Right kidney (tissue), 1 donor: ENCODE measurements at regions not wholly inside any gene's neighbourhood (a gene's known extent, or its start where the extent isn't known, plus 50 kb on each side); places are given as distances from the start of the nearest gene placed in this dataset.
"Not testable (repeated sequence)": the region's sequence is repeated elsewhere in the genome, so short reads cannot be mapped to it uniquely, and the experiment has no call there.

Experiments used
- DNase-seq: peaks from one replicate; pipeline ENCODE4 v3.0.0-alpha.2; 2016

DNA sequence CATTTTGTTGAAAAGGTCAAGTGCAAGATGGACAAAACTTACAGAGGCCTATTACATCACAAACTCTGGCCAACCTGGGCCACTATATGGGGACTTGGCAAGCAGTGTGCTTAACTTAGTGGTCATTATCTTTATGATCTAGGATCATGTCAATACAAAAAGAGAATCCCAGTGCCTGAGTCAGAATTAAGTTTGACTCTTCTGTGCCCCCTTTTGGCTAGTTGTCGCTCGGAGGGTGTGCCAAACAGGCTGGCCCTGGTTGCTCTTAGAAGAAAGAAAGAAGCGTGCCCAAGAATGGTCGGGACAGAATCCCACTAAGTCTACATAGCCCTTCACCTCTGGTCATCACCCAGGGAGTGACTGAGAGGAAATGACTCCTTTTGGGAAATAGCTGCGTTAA, 100.1 kb downstream of the EIF4E start:
- DNase-seq, result no peak

DNA sequence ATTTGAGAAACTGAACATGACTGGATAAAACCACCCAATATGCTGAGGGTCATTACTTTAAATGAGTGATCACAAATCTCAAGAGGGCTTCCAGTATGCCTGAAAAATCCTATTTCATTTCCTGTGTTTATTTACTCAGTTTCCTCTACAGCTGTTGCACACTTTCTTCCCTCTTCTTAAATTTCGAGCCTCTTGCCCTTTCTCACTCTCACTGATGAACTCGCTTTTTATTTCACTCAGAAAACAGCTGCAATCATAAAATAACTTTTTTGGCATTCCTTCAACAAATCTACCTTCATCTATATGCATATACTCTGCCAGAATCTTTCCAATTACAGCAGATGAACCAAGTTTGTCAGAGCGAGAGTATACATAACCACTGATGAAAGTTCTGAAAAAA, 101.3 kb downstream of the EIF4E start:
- DNase-seq, result no peak

DNA sequence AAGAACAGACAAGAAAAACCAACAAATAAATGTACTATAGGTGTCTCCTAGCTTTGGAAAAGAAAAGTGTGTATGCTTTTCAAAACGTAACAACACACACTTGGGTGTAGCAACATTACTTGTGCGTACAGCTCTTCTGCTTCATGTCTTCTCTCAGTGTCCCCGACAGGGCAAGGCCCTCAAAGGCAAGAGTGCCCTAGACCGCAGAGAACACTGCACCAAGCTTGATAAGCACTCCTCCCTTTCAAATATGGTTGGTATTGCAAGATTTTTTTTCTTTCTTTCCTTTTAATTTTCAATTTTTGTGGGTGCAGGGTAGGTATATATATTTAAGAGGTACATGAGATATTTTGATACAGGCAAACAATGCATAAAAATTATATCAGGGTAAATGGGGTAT, 106.8 kb downstream of the EIF4E start:
- no peak for DNase-seq

DNA sequence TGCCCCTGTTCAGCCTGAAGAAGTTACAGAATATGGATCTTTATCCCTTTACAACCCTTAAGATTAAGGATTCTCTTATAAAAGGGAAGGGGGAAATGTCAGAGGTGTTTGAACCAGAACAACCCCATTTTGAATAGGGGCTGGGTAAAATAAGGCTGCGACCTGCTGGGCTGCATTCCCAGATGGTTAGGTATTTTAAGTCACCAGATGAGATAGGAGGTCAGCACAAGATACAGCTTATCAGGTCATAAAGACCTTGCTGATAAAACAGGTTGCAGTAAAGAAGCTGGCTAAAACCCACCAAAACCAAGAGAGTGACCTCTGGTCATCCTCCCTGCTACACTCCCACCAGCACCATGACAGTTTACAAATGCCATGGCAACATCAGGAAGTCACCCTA, 110.8 kb downstream of the EIF4E start:
- DNase-seq, result not testable (repeated sequence)

DNA sequence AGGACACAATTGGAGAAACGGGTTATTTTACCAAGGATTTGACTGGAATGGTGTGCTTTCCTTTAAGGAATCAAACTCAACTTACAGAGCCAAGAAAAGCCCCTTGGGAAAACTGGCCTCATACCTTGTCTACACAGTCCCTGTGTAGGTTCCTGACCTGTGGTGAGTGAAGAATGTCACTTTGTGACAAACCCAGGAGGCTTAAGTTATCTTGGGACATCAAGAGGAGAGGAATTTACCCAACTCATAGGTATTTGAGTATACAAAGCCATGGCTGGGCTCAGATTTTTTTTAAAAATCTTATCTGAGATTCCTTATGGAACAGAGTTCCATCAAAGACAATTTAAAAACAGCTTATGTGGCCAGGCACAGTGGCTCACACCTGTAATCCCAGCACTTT, 112.1 kb downstream of the EIF4E start:
- no peak for DNase-seq

DNA sequence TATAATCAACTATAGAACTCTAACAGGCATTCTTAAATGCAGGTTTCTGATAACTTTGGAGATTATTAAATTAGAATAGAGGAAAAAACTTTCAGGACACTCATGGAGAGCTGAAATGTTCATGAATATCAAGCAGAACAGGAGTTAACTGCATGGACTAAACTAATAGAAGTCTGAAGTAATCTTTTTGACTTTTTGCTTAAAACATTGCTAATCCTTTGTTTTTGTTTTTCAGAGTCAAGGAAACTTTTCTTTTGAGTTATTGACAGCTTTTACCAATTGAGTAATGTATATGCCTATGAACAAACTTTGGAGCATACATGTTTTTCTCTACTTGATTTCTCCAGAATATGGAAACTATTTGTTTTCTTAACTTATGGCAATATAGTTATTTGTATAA, 112.5 kb downstream of the EIF4E start:
- DNase-seq, result no peak

DNA sequence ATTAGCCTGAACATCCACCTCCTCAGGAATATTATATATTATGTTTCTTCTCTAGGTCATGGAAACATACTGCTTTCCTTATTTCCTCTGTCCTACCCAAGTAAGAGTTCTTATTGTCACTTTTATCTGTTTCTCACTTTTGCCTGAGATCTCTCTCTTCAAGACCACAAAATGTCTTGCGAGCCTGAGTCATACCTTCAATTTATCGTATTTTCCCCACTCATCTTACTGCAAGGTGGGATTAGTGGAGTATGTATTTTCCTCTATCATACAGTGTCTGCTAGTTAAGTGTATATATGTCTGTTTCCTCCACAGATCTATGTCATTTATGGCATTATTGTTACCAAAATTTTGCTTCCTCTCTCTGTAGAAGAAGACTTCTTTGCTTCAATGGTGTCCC, 124.5 kb downstream of the EIF4E start:
- DNase-seq, result no peak

DNA sequence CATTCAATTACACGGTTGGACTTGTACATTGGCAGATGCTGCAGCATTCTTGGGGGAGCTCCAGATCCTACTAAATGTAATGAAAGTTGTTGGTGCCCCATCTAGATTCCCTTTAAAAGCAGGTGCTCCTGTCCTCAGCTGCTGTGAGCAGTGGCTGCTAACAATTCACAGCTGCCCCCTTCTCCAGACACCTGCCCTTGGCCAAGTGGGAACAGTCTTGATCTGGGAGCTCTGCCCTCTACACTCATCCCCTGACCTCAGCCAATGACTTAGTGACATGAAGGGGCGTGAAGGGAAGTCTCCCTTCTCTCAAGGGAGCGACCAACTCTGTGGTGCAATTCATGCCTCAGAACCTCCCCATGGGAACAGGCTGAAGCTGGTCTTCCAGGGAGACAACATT, 125.7 kb downstream of the EIF4E start:
- DNase-seq, result no peak

DNA sequence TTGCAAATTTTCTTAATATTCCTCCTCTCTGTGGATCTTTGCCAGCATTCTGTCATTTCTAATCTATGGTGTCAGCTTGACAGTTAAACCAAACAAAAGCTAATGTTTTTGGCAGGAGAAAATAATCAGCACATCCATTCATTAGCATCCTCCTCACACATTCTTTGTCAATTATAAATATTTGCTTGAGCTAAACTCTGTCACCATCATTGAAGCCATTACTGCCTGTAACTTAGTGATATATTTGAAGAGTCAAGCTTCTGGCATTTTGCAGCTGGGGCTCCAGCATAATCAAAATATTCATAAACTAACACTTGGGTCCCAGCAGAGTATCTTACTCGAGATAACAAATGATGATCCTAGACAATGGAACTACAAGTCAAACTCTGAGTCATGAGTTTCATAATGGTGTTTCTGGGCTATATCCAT, 126.1 kb downstream of the EIF4E start:
- no peak for DNase-seq

DNA sequence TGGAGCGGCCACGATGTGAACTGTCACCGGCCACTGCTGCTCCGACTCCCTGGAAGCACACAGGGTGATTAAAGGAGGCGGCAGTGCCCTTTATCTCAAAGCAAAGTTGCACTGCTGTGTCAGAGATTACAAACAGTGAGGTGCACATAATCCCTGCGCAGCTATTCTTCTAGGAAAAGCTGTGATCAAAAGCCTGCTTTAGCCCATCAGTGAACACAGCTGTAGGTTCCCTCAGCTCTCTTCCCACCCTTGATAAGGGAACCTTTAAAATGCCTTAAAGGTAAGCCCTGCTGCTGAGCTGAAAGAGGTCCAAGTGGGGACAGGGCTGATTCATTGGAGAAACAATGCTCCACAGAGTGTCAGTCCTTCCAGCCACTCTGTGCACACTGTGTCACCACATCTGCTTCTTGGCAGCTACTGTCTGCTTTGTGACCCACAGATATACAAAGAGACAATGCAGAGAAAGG, 127.6 kb downstream of the EIF4E start:
- DNase-seq, result no peak

DNA sequence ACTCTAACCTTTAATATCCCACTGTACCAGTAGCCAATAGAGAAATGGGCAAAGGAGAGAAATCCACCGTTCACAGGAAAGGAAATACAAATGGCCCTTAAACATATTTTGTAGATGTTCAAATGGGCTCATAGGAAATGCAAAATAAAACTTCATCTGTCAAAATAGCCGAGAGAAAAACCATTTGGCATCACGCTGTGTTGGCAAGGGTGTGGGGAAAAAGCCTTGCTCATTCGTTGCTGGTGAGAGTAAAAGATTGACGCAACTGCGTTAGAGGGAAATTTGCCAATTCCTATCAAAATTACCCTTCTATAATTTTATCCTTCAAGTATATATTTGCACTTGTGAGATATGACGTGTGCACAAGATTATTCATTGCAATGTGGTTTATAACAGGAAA, 131.9 kb downstream of the EIF4E start:
- DNase-seq, result no peak

DNA sequence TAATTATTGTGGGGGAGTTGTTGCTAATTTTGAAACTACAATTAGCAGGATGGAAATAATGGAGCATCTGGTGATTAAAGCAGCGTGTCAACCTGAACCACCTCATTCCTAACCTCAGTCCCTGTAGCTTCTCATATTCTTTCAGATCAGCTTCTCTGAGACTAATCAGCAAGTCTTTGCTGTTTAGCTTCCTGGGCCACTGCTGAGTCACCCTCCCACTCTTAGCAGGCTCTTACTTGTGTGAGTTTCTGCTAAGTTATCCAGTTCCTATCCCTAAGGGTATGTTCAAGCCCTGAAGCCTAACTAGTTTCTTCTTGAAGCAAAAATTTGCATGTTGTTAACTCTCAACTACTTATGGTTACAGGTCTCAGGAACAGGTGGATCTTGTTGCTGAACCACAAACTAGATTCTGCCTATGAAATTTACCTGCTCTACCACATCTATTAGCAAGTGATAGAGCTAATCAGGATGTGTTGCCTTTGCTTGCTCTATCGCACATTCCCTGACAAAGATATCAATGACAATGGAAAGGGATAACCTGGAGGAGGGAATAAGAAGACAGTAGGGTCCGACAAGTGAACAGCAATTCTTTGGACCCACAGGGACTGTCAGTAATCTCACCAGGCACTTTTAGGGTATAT, 134.2 kb downstream of the EIF4E start:
- DNase-seq, result no peak

DNA sequence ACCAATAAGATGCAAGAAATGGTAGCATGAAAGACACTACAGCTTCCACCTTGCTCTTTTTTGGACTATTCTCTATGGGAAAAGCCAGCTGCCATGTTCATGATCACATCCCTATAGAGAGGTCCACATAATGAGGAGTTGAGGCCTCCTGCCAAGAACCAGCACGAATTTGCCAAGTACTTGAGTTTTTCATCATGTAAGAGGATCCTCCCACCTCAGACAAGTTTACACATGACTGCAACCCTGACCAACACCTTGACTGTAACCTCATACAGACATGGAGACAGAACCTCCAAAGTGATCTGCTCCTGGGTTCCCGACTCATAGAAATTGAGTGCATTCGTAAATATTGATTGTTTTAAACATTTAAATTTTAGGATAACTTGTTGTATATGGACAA, 135.2 kb upstream of the TSPAN5 start:
- DNase-seq, result no peak

DNA sequence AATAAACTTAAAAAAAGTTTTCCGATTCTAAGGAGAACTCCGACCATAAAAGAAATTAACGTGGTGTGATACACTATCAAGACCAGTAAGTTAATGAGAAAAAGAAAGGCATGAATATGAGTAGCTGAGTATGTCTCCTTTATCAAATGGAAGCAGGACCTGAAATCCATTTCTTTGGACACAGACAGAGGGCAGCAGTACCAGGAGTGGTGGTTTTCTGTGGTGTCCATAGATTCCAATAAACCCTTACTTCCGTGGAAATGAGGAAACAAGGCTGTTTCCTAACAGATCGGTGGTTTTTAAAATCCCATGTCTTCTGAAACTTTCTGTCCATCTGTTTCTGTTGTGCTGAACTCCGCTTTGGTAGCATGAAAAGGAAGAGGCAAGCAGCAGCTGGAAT, 128.5 kb upstream of the TSPAN5 start:
- no peak for DNase-seq

DNA sequence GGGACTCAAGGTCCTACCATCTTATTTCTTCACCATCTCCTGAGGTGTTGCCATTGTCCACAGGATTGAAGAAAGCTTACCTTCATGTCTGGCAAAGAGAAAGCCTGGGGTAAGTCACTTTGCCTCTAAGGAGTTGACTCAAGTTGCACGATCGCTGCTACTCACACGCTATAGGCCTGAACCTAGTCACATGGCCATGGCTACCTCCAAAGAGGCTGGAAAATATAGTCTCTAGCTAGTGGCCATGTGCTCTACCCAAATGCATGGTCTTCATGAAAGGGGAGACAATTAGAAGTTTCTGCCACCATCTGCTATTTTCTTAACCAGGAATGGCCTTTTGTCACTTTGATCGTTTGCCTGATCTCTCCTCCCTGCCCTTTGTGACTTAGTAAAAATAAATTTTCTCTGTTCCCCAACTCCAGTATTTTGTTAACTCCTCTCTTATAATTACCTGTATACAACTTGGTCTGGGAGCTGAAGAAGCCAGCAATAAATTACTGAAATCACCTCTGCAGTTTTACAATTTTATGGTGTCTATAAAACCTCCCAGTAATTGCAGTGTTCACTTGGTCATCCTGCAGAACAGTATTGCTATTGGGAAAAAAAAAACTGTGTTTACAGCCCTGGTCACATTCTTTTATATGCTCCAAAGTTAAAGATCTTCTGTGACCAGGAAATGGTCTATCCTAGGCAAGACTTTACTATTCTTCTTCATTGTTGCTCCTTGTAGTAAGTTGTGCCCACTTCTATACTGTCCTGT, 126.7 kb upstream of the TSPAN5 start:
- peak; percentile 14 for DNase-seq

DNA sequence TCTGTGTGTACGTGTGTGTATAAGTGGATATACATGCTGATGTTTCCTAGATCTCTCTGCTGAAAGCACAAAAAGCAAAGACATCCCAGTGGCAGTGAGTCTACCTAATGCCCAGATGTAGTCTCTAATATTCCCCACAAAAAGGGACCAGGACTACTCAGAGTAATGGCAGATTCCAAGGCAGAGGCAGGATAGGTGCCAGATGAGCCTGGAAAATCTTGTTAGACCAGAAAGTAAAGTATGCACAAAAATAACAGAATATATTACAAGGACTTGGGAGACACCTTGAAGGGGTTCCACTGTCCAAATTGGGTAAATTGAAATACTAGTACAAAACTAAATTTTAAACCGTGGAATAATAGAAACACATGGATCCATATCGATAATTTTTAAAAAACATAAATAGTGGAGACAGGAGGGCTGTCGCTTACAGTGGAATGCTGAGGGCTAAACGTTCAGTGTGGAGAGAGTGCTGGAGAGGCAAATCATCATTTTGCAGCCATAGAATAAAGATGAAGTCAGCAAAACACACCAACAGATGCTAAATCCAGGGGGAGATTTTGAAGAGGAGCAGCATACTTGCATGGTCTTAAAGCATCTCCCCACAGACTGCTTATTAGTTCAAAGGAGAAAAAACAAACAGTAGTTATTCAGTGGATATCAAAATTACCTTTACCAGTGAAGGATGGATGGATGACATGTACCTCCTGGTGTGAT, 123.4 kb upstream of the TSPAN5 start:
- no peak for DNase-seq

DNA sequence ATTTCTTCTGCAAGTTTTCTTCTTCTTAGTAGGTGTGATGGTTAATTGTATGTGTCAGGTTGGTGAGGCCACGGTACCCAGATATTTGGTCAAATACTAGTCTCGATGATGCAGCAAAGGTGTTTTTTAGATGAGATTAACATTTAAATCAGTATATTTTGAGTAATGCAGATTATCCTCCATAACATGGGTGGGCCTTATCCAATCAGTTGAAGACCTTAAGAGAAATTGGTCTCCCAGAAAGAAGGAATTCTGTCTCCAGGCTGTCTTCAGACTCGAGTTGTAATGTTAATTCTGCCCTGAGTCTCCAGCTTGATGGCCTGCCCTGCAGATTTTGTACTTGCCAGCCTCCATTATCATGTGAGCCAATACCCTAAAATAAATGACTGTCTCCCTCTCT, 122.5 kb upstream of the TSPAN5 start:
- DNase-seq, result no peak

DNA sequence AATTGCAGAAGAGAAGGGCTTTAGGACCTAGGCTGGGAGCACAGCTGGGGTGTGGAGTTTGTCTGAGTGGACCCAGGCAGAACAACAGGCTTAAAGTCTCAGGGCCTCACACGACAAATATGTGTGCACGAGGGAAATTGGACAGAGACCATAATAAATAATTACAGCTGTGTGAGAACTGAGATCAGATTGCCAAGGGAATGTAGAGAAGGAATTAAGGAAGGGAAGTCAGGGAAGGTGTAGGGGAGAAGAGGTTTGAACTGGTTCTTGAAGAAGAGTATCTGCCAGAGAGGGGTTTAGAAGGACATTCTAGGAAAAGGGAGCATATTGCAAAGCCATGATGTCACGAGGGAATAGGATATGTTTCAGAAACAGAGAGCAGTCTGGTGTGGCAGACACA, 120.7 kb upstream of the TSPAN5 start:
- no peak for DNase-seq

DNA sequence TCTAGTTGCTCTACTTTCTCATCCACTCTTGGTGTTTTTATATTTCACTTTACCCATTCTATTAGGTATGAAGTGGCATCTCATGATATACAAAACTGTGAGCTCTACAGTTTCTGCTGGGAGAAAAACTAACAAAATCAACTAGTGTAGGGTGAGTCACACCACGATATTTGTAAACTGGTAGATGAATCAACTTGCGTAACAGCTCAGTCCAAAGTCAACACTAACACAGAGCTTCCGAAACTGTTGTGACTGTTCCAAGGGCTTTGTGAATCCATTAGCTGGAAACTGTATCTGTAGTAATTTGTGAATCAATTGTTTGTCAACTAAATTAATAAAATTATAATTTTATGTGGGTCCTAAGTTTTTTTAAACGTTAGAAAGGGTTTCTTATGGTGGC, 119.8 kb upstream of the TSPAN5 start:
- no peak for DNase-seq

DNA sequence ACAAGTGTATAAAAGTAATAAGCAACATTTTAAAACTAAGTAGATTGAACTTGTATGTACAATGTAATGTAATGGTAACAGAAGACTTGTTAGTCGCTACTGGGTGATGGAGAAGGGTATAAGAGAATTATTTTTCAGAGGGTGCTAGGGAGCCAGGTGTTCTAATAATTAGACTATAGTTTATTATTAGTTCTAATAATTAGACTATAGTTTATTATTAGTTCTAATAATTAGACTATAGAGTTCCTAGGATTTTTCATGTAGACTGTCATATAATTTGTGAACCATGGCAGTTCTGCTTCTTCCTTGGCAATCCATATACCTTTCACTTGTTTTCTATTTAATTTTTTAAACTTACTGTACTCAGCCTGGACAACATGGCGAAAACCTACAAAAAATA, 117.3 kb upstream of the TSPAN5 start:
- no peak for DNase-seq

DNA sequence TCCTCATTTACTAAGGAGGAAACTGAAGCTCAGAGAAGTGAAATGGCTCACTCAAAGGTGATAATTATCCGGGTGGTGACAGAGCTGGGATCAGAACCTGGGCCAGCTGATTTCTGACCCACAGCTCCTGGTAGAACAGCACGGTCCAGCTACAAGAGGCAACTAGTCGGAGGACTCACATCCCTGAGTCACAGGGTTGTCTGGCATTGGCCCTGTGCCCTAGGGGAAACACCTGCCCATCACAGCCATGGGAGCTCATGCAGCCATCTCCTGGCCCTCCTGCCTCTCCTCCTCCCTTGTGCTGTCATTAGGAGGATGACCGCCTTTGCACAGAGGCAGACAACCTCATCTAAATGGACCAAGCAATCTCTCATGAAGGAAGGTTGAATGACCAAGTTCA, 115.2 kb upstream of the TSPAN5 start:
- DNase-seq, result no peak

DNA sequence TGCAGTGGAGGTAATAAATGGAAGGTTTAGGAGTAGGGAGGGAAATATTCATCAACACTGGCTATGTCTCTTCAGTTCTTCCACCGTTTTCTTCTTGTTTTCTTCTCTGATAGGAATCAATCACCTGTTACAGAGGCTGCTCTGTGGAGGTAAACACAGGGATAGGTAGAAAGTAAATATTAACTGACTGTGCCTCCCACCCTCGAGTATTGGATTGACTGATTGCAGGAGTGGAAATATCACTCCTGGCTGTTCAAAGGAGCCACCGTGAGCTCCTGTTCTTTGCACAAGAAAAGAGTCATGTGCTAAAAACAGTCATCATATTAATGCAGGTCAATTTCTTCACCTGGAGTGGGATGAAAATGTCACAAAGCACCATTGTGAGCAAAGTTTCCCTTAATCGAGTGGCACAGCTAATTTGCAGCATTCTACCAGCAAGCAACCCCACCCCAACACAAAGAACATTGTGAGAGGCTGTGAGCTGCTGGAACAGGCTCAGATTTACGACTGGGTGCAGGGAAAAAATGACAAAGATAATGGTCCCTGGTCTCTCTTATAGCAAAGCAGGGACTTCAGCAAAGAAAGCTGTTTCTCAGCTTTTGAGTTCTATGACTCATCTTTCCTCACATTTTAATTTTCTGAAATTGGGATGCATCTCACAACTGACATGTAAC, 113.7 kb upstream of the TSPAN5 start:
- DNase-seq, result no peak

DNA sequence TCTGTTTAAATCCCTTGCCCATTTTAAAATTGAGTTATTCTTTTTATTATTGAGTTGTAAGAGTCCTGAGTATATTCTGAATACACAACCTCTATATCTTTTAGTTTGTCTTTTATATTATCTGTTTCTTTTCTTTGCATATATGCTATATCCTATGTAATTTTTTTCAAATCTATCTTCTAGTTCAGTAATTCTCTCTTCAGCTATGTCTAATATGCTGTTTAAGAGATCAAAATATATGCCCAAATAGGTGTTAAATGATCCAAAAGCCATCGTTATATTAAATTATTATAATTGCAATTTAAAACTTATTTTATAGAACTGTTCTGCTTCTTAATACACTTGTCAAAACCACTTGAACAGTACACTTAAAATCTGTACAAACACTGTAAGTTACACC, 107.4 kb upstream of the TSPAN5 start:
- no peak for DNase-seq
